HAP-1 (cell line): ENCODE measurements at regions not wholly inside any gene's neighbourhood (a gene's known extent, or its start where the extent isn't known, plus 50 kb on each side); places are given as distances from the start of the nearest gene placed in this dataset.
"Not testable (repeated sequence)": the region's sequence is repeated elsewhere in the genome, so short reads cannot be mapped to it uniquely, and the experiment has no call there.

Source experiments
- DNase-seq, 2 experiments: peaks; one replicate each; pipeline ENCODE4 v3.0.0-alpha.2; 2016 to 2020; ENCODE audit warnings: low spot score in 2 of 2
- H3K27me3 ChIP-seq: fragments of 250-450 bp; sonication (Bioruptor Pico); 2 replicates; pipeline ENCODE4 v1.5.1; 2020; ENCODE audit warnings: low read depth, mild to moderate bottlenecking, moderate library complexity
- H3K36me3 ChIP-seq: fragments of 250-450 bp; sonication (Bioruptor Pico); replicated peaks from 2 replicates; pipeline ENCODE4 v1.5.1; 2020; ENCODE audit warnings: mild to moderate bottlenecking
- H3K4me1 ChIP-seq: fragments of 250-450 bp; sonication (Bioruptor Pico); 2 replicates; pipeline ENCODE4 v1.5.1; 2020; ENCODE audit warnings: mild to moderate bottlenecking
- H3K4me3 ChIP-seq: fragments of 250-450 bp; sonication (Bioruptor Pico); 2 replicates; pipeline ENCODE4 v1.5.1; 2020; ENCODE audit warnings: mild to moderate bottlenecking, moderate library complexity
- H3K9me3 ChIP-seq: fragments of 250-450 bp; sonication (Bioruptor Pico); 2 replicates; pipeline ENCODE4 v1.5.1; 2020; ENCODE audit warnings: mild to moderate bottlenecking, moderate library complexity
- in situ Hi-C: fragments of 300-500 bp; cut with MboI; formaldehyde crosslinking; loops from 3 replicates; pipeline ENCODE4 v1.14.3; 2020; ENCODE audit warnings: low sequenced_read_pairs, inconsistent platforms, mixed read lengths

- H3K27me3 ChIP-seq, H3K9me3 ChIP-seq, H3K4me1 ChIP-seq, H3K4me3 ChIP-seq, H3K36me3 ChIP-seq, in situ Hi-C loops, DNase-seq: not testable (repeated sequence)
These were observed 1100.0 kb downstream of the CDH8 start for GRCh38 chr16:60936189-60936588.

DNA sequence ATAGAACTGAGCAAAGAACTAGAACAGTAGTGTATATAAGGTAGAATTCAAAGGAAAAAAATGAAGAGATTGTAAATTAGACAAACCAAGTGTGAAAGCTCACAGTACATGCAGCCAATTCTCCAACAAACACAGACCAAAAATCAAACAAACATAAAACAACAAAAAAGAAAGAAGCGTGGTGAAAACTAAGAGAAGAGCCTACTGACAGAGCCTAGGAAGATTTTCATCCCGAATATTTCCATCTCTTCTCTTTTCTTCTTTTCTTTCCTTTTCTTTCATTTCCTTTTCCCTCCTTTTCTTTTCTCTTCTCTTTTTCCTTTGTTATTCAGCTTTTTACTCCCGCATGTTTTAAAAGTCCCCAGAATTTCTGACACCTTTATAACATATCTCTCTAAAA is 1103.6 kb downstream of the CDH8 start:
- Histone ChIP-seq H3K4me1 (no peaks in the 10 kb centered on the region), H3K9me3 (no peaks in the 10 kb centered on the region), H3K27me3 (no peaks in the 10 kb centered on the region), H3K36me3 (no peaks in the 10 kb centered on the region), H3K4me3 (no peak overlapping the region)
- DNase-seq: no peak
- in situ Hi-C loops: no loop called here

DNA sequence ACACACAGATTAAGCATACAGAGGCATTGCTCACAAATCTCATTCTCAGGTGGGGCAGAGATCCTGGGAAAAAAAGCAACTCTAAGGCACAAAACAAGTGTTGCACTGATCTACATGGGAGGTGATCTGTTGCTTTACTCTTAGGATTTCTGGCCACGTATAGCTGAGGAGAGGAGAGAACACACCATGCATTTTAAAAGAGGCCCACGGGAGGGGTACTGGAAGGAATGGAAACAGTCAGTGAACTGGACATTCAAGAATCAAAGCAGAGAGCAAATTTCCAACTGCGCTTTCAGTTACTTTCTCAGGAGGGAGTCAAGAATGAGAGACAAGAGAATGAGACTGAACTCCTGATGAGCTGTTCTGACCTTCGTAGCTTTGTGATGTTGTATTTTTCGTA is 1105.9 kb downstream of the CDH8 start:
- Histone ChIP-seq H3K4me1 (no peaks in the 10 kb centered on the region), H3K36me3 (no peaks in the 10 kb centered on the region), H3K27me3 (no peaks in the 10 kb centered on the region), H3K4me3 (no peak overlapping the region), H3K9me3 (no peaks in the 10 kb centered on the region)
- no peak for DNase-seq
- in situ Hi-C loops: no loop called here

DNA sequence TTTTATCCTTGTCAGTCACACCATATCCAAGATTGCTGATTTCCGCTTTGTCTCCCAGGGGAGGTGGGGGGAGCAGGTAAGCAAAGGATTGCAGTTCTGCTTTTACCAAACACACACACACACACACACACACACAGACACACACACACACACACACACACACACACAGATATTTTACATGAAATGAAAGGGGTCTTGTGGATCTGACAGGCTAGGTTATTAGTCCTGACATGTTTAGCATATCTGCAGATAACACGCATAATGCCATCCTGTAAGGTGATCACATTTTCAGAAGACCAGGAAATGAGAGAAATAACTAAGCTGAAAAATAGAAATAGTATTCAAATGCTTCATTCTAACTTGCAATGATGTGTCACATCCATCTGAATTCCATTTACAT is 1113.3 kb downstream of the CDH8 start:
- no peak for DNase-seq
- in situ Hi-C loops: no loop called here
- H3K9me3 ChIP-seq: no peaks in the 10 kb centered on the region
- H3K4me3 ChIP-seq: no peak overlapping the region
- H3K4me1 ChIP-seq: no peaks in the 10 kb centered on the region
- no peaks in the 10 kb centered on the region for H3K27me3 ChIP-seq
- H3K36me3 ChIP-seq: no peaks in the 10 kb centered on the region

GRCh38 chr16:60914334-60914733 is 1121.9 kb downstream of the CDH8 start:
- no peaks in the 10 kb centered on the region for H3K27me3 ChIP-seq
- H3K4me1 ChIP-seq: no peaks in the 10 kb centered on the region
- H3K9me3 ChIP-seq: no peaks in the 10 kb centered on the region
- in situ Hi-C loops: no loop called here
- DNase-seq: no peak
- no peaks in the 10 kb centered on the region for H3K36me3 ChIP-seq
- no peak overlapping the region for H3K4me3 ChIP-seq

DNA sequence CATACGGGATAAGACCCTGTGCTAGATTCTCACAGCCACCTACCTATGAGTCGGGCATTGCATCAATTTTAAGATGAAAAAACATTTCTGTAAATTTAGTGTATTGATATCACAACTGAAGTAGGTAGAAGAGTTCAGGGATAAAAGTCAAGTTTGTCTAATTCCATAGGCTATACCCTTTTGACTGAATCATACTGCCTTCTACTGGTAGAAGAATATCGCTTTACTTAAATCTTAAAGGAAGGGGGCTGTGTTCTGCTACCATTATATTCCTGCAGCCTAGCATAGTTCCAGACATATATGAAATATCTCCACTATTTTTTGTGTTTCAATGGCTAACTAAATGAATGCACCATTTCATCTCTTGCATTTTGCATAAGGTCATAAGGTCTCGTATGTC is 1128.6 kb downstream of the CDH8 start:
- no peak for DNase-seq
- in situ Hi-C loops: no loop called here
- Histone ChIP-seq H3K4me1 (no peaks in the 10 kb centered on the region), H3K36me3 (no peaks in the 10 kb centered on the region), H3K4me3 (no peak overlapping the region), H3K27me3 (no peaks in the 10 kb centered on the region), H3K9me3 (no peaks in the 10 kb centered on the region)

GRCh38 chr16:60905811-60906210 is 1130.4 kb downstream of the CDH8 start:
- Histone ChIP-seq H3K4me1 (no peaks in the 10 kb centered on the region), H3K9me3 (no peaks in the 10 kb centered on the region), H3K4me3 (no peak overlapping the region), H3K27me3 (no peaks in the 10 kb centered on the region), H3K36me3 (no peaks in the 10 kb centered on the region)
- DNase-seq: peak; percentile 8 to 28
- in situ Hi-C loops: no loop called here

DNA sequence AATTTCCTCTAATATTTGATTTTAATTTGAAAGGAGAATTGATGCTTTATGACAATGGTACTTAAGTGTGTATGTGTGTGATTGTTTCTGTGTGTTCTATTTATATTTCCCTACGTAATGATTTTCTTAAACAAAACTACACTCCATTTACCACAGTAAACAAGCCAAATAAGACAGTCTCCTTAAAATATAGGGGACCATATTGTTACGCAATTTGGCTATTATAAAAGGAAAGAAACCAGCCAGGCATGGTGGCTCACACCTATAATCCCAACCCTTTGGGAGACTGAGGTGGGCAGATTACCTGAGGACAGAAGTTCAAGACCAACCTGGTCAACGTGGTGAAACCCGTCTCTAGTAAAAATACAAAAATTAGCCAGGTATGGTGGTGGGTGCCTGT is 1134.1 kb downstream of the CDH8 start:
- Histone ChIP-seq H3K9me3 (no peaks in the 10 kb centered on the region), H3K36me3 (no peaks in the 10 kb centered on the region), H3K27me3 (no peaks in the 10 kb centered on the region), H3K4me1 (no peaks in the 10 kb centered on the region), H3K4me3 (no peak overlapping the region)
- DNase-seq: no peak
- in situ Hi-C loops: no loop called here

- Histone ChIP-seq H3K4me3 (no peak overlapping the region), H3K9me3 (no peaks in the 10 kb centered on the region), H3K4me1 (no peaks in the 10 kb centered on the region), H3K36me3 (no peaks in the 10 kb centered on the region), H3K27me3 (no peaks in the 10 kb centered on the region)
- DNase-seq: no peak
- in situ Hi-C loops: no loop called here
These were observed 1153.4 kb downstream of the CDH8 start for GRCh38 chr16:60882816-60883215.

DNA sequence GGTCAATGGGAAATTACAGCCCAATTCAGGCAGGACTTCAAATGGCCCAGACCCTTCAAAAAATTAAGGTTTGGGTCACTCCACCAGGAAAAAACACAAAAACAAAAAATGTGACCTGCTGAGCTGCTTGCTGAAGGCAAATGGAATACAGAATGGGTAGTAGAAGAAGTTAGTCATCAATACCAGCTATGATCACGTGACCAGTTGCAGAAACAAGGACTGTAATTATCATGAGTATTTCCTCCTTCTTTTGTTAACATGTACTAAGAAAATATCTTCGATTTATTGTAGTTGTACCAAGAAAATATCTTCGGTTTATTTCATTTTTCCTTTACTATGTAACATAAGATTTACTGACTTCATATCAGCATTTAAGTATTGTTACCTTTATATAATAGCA is 1183.6 kb downstream of the CDH8 start:
- H3K4me3 ChIP-seq: no peak overlapping the region
- DNase-seq: no peak
- H3K4me1 ChIP-seq: no peaks in the 10 kb centered on the region
- in situ Hi-C loops: no loop called here
- no peaks in the 10 kb centered on the region for H3K36me3 ChIP-seq
- no peaks in the 10 kb centered on the region for H3K9me3 ChIP-seq
- H3K27me3 ChIP-seq: no peaks in the 10 kb centered on the region

GRCh38 chr16:60821661-60822060 is 1214.6 kb downstream of the CDH8 start:
- H3K4me3 ChIP-seq: no peak overlapping the region
- H3K9me3 ChIP-seq: no peaks in the 10 kb centered on the region
- no peaks in the 10 kb centered on the region for H3K27me3 ChIP-seq
- in situ Hi-C loops: no loop called here
- no peaks in the 10 kb centered on the region for H3K4me1 ChIP-seq
- no peaks in the 10 kb centered on the region for H3K36me3 ChIP-seq
- no peak for DNase-seq

GRCh38 chr16:60820361-60820760 is 1215.9 kb downstream of the CDH8 start:
- no peaks in the 10 kb centered on the region for H3K36me3 ChIP-seq
- no peaks in the 10 kb centered on the region for H3K9me3 ChIP-seq
- in situ Hi-C loops: no loop called here
- H3K27me3 ChIP-seq: no peaks in the 10 kb centered on the region
- no peak overlapping the region for H3K4me3 ChIP-seq
- DNase-seq: no peak
- H3K4me1 ChIP-seq: no peaks in the 10 kb centered on the region

- H3K4me1 ChIP-seq: no peaks in the 10 kb centered on the region
- H3K27me3 ChIP-seq: no peaks in the 10 kb centered on the region
- H3K9me3 ChIP-seq: no peaks in the 10 kb centered on the region
- in situ Hi-C loops: no loop called here
- no peak for DNase-seq
- H3K4me3 ChIP-seq: no peak overlapping the region
- H3K36me3 ChIP-seq: no peaks in the 10 kb centered on the region
These were observed 1217.8 kb downstream of the CDH8 start for GRCh38 chr16:60818465-60818864.

GRCh38 chr16:60816461-60816860 is 1219.8 kb downstream of the CDH8 start:
- Histone ChIP-seq H3K36me3 (no peaks in the 10 kb centered on the region), H3K4me1 (no peaks in the 10 kb centered on the region), H3K4me3 (no peak overlapping the region), H3K27me3 (no peaks in the 10 kb centered on the region; the same call in 1 of the 2 replicates), H3K9me3 (no peaks in the 10 kb centered on the region)
- in situ Hi-C loops: no loop called here
- DNase-seq: no peak

DNA sequence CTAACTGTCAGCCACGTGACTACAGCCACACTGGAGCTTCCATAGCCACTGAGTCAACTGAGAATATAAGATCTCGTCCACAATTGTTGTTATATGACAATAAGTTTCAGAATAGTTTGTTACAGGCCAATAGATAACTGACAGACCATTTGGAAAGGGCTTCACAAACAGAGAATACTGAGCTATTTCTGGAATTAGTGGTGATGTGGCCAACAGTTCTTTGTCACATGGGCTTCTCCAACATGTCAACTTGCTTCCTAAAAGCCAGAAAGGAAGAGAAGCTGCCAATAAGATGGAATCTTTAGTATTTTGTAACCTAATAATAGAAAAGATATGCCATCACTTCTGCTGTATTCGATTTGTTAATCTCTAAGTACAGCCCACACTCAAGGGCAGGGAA is 1220.4 kb downstream of the CDH8 start:
- Histone ChIP-seq H3K9me3 (no peaks in the 10 kb centered on the region), H3K36me3 (no peaks in the 10 kb centered on the region), H3K4me3 (no peak overlapping the region), H3K27me3 (no peaks in the 10 kb centered on the region; the same call in 1 of the 2 replicates), H3K4me1 (no peaks in the 10 kb centered on the region)
- DNase-seq: no peak
- in situ Hi-C loops: no loop called here
